LHCN-M2 (cell line): ENCODE measurements at regions not wholly inside any gene's neighbourhood (a gene's known extent, or its start where the extent isn't known, plus 50 kb on each side); places are given as distances from the start of the nearest gene placed in this dataset.

Source experiments
- DNase-seq: peaks from one replicate; pipeline ENCODE4 v3.0.0-alpha.2; 2012; ENCODE audit warnings: low read depth

DNA sequence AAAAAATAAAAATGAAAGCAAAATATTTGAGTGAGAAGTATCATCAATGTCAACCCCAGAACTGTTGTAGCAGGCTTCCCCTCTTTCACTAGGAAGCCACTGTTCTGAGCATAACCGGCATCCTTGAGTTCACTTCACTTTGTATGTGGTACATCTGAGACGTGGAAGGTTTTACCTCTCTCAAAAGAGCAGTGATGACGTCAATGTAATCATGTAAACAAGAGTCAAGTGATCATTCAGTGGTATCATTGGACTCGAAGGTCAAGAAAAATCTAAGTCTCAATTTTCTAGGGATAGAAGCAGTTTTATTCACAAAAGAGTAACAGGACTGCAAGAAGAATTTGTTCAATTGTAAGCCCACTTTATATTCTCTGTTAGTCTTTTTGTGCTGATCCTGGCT is 339.8 kb upstream of the THRB start:
- DNase-seq: no peak

DNA sequence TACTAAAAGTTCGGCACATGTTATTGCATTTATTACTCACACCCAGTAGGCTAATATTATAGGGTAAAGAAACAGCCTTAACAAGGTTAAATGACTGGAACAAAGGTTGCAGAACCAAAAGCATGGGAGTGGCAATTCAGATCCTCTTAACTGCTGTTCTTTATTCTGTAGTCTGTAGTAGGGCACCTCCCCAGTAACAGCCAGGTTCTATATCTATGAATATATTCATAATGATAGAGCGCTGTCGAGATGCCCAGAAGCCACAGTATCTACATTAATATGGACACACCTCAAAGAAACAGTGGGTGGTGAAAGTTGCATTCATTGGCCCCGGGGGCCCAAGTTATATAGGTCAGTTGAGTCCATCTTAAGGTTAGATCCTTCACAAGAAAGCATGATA is 340.9 kb upstream of the THRB start:
- DNase-seq: no peak

DNA sequence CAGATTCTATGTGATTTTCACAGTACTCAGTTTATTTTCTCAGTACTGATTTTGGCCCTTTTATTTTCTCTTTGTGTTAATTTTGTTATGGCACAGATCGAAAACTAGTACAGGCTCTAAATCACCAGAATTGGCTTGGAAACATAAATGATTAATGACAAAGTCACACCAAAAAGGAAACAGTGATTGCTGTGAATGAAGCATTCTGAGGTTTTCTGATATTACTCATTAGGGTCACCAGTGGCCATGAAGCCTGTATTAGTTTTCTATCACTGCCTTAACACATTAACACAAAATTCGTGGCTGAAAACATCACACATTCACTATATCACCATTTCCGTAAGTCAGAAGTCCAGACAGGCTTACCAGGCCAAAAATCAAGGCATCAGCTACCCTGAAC is 343.0 kb upstream of the THRB start:
- no peak for DNase-seq

DNA sequence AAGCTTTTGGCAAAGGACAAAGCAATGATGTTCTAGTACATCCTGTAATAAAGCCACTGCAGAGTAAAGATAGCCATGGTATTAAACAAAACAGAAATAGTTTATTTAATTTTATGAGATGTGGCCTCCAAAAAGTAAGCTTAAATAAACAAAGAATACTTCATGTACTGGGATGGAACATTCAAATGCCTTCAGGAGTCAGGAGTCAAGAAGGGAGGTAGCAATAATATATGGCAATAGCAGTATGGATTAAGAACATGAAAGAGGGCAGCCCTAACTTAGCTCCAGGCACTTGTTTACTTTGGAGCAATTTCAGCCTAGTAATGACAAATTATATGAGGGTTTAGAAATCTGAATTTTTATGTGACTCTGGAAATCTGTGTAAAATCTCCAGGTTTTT is 343.9 kb upstream of the THRB start:
- DNase-seq: no peak

- DNase-seq: no peak
These were observed 349.3 kb upstream of the THRB start for GRCh38 chr3:24843955-24844354.

- no peak for DNase-seq
These were observed 351.0 kb upstream of the THRB start for GRCh38 chr3:24845524-24846155.

- no peak for DNase-seq
These were observed 351.7 kb upstream of the THRB start for GRCh38 chr3:24846286-24846860.

DNA sequence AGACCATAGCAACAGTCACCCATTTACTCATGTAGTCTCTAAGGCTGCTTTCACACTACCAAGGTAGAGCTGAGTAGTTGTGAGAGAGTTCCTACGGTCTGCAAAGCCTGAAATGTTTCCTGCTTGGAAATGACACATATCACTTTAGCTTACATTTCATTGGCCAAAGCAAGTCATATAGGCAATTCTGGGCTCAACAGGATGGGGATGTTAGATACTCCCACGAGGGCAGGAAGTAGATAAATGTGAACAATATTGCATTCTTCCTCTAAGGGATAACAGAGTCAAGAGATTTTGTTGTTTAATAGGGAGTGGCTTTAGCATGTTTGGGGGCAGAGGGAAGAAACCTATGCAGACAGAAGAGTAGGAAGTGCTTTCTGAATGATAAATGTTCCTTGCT is 355.6 kb upstream of the THRB start:
- DNase-seq: no peak

GRCh38 chr3:24853685-24854490 is 359.2 kb upstream of the THRB start:
- no peak for DNase-seq

DNA sequence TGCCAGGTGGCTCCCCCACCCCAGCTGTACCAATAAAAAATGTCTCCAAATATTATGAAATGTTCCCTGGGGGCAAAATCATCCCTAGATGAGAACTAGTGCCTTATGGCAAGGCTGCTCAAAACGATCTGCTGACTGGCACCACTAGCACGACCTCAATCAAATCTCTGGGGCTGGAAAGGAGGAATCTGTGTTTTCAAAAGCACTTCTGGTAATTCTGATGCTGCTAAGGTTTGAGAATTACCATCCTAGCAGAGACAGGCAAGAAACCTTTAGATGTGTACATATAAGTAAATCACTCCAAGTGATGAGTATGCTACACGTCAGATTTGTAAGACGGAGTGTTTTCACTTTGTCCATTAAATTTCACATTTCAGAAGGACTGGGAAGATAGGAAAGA is 360.1 kb upstream of the THRB start:
- DNase-seq: no peak

DNA sequence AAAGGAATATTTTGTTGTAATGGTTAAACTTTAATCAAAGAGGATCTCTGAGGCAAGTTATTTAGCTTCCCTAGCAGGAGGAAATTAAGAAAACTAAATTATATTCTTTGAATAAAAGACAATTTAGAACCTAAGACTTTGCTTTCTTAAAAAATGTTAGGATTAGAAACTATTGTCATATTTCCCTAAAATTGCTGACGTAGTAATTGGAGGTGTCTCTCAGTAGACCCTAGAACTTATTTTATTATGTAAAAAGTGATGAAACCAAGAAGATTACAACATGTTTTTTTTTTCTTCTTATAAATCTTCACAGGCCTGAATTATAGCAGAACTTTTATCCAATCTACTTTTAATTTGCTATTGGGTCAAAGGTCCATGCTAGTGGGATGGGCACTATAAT is 363.3 kb upstream of the THRB start:
- DNase-seq: no peak

GRCh38 chr3:24863215-24863614 is 368.6 kb upstream of the THRB start:
- no peak for DNase-seq

GRCh38 chr3:24867783-24868182 is 373.1 kb upstream of the THRB start:
- DNase-seq: no peak

DNA sequence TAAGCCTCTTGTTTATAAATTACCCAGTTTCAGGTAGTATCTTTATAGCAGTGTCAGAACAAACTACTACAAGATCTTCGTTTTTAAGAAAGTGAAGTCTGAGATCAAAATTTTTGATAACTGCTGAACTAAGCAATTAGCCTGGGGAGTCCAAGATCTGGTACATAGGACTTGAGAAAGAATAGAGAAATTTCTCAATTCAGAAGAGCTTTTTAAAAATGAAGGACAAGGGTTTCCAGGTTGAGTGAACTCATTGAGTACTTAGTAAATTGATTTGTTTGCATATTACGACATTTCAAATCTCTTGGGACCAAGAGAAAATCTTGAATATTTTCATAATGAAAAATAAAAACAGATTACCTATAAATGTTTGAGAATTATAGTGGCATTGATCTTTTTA is 386.6 kb upstream of the THRB start:
- no peak for DNase-seq

- no peak for DNase-seq
These were observed 391.9 kb upstream of the THRB start for GRCh38 chr3:24886501-24886900.

DNA sequence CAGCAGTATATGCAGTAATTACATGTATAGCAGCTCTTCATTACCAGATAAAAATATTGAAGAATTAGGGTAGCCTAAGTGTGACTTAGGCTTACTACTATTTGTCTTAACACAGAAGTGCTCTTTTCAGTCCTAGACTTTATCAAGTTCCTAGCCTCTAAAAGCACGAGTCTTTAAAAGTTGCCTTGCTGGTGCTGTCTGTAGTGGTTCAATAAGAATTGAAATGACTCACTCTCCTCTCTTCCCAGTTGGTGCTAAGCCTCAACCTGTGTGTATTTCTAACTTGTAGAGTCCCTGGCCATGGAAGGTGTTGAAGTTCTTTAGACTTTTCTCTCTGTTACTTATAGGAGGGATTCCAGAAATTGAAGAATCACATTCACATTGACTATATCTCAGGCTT is 395.4 kb upstream of the THRB start:
- no peak for DNase-seq

DNA sequence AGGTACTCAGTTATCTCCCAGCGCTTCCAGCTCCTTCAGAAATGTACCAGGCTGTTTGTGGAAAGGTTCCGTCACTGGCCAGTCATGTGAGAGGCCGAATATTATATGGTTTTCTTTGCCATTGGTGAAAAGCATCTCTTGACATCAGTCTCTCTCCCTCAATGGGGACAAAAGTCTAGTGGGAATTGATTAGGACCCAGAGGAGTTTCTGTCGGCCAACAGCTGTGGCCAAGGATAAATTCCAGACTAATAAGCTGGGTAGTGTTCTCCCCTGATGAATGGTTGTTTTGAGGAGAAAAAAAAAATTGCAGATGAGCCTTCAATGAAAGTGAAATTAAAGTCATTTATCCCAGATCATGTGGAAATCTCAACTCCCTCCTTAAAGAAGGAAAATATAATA is 404.7 kb upstream of the THRB start:
- no peak for DNase-seq

DNA sequence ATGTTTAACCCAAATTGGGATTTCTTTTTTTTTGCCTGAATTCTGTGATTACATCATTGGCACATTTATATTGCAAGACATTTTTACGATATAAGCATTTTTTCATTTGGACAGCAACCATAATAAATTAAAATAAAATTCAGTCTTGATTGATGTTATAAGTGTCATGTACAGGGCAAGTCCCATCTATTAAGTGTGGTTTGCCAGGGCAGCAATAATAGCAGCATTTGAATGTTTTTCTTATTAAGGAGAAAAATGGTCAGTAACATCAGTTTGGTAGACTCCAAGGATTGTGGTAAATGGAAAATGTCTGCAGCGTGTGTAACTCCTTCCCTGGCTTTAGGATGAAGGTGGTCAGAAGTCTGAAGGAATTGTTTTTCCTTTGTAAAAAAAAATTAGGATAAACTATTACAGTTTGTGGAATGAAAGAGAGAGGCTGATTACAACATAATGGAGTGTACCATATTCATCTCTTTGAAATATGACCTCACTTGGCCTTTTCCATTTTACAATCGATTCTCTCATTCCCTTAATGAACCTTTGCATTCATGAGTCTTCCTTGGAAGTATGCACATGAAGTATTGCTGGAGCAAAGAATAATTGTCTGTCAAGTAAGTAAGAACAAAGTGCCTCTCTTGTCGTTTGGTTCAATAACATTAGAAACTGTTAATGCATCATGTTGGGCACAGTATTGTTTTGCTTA is 405.4 kb upstream of the THRB start:
- no peak for DNase-seq

DNA sequence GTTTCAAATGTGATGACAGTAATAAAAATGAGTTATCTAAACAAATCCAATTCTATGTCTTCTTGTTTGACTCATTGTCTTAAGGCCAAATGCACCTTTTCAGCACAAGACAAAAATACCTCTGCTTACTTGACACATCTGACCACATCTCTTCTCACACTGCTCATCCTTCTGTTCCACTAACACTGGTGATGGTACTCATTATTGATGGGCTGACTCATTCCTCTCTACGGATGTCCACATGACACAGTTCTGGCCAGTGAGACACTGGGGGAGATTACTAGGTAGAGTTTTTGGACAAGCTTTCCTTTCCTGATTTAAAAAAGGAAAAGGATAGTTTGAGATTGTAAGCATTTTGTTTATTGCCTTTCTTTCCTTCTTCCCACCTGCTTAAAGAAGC is 410.6 kb upstream of the THRB start:
- DNase-seq: no peak

- DNase-seq: no peak
These were observed 412.5 kb upstream of the THRB start for GRCh38 chr3:24907106-24907505.

DNA sequence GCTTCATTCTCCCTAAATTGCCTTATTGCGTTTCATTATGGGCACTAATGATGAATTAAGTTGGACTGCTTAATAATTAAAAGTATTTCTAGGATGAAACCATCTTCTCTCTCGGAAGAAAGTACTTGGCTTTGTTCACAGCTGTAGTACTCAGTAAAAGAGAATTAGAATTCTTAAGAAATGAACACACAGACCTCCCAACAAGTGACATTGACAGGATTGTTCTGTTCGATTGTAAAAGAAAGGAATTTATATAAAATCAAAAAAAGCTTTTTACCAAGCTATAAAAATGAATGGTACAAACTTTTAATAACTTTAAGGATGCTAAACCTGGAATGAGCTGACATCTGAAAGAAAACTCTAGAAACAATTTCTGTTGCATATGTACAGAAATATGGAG is 416.4 kb upstream of the THRB start:
- no peak for DNase-seq

- no peak for DNase-seq
These were observed 421.0 kb upstream of the THRB start for GRCh38 chr3:24915639-24916038.

DNA sequence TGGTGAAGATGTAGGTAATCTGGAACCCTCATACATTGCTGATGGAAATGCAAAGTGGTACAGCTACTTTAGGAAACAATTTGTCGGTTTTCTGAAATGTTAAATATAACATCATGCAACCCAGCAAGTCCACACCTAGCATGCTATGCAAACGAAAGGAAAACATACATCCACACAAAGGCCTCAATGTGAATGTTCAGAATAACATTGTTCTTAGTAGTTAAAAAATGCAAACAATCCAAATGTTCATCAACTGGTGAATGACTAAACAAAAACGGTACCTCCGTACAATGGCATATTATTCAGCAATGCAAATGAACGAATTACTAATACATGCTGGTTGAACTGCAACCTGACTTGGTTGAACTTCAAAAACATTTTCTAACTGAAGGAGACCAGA is 423.3 kb upstream of the THRB start:
- no peak for DNase-seq
